GM12864 (cell line): ENCODE measurements at regions not wholly inside any gene's neighbourhood (a gene's known extent, or its start where the extent isn't known, plus 50 kb on each side); places are given as distances from the start of the nearest gene placed in this dataset.

Experiments used
- DNase-seq: peaks from one replicate; pipeline ENCODE4 v3.0.0-alpha.2; 2011; ENCODE audit warnings: low read depth
- H3K4me3 ChIP-seq: 2 replicates; pipeline ENCODE4 v1.5.1; 2011; ENCODE audit warnings: mild to moderate bottlenecking, low read depth, low read length, control low read depth
- CTCF ChIP-seq: IDR thresholded peaks from 2 replicates; pipeline ENCODE4 v1.5.1; 2011; ENCODE audit warnings: low read depth, mild to moderate bottlenecking, moderate library complexity, low read length, control low read depth, inconsistent platforms; ENCODE audit errors: missing control alignments

DNA sequence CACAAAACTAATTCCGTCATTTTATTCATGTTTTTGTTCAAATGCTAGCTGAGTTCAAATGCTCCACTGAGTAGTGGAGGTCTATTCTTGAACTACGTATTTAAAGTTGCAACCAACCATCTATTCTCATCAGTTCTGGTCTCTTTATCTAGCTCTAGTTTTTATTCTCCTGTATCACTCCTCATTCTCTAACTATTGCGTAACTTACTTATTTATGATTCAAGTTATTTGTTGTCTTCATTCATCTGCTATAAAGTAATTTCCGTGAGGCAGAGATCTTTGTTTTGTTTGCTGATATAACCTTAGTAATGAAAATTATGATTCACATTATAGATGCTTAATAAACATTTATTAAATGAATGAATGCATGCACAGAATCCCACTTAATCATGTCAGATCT lies 221.6 kb upstream of the ASCC3 start:
- DNase-seq, result no peak
- no peak overlapping the region for H3K4me3 ChIP-seq
- no peak for TF ChIP-seq CTCF

DNA sequence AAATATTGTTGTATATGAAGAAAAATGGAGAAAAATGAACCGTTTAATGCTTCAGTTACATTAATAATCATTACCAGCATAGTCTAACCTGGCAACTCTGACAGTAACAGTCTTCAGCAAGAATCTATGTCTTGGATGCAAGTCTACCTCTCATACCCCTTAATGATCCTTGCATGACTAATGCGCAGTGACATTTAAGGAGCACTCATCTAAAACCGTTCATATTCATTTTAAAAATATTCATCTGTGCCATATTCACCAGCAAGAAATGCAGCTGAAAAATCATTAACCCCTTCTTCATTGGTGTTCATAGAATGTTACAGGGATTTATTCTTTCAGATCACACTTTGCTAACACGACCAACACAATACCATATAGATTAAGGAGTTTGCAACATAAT lies 227.2 kb upstream of the ASCC3 start:
- DNase-seq, result no peak
- no peak overlapping the region for H3K4me3 ChIP-seq
- TF ChIP-seq CTCF, result no peak

DNA sequence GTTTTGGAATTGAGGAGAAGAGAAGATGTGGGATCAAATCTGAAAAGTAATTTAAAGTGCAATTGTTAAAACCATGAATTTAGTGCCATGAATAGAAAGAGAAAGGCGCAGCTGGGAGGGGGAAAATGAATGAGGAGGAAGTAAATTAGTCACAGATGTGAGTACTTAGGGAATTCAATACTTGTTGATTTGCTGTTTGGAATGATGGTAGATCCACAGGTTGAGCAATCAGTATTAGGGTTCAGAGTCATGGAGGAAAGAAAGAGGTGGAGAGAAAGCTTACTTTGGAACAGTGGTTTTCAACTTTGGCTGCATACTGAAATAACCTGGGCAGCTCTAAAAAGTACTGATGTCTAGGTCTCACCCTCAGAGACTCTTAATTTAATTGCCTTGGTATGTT lies 229.7 kb upstream of the ASCC3 start:
- no peak for TF ChIP-seq CTCF
- DNase-seq, result no peak
- H3K4me3 ChIP-seq, result no peak overlapping the region

GRCh38 chr6:101113468-101114260 lies 232.5 kb upstream of the ASCC3 start:
- no peak overlapping the region for H3K4me3 ChIP-seq
- TF ChIP-seq CTCF, result no peak
- DNase-seq, result no peak

DNA sequence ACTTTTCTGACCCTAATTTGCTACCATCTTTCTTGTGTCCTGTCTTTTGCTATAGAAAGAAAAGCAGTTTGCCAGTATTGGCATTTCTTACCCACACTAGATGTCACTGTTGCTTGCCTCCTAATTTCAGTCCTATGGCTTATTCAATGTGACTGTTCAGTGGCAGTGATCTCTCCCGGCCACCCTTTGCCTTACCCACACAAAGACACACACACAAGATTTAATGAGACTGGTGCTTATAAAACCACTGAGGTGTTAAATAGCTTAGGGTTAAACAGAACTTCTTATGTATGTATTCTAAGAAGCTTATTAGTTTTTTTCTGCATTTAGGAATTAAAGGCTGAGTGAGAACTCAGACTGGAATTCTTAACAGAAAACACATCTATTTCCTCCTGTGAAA lies 233.6 kb upstream of the ASCC3 start:
- DNase-seq, result peak; percentile 2
- peak; percentile 41 for TF ChIP-seq CTCF
- H3K4me3 ChIP-seq, result no peak overlapping the region

- TF ChIP-seq CTCF, result no peak
- DNase-seq, result no peak
These were observed 235.2 kb upstream of the ASCC3 start for GRCh38 chr6:101116337-101116736.

GRCh38 chr6:101117393-101118135 lies 236.4 kb upstream of the ASCC3 start:
- no peak for DNase-seq
- no peak overlapping the region for H3K4me3 ChIP-seq
- no peak for TF ChIP-seq CTCF

More at GRCh38 chr6:101116337-101116736, 235.2 kb upstream of the ASCC3 start:
- H3K4me3 ChIP-seq, result no peak overlapping the region
